ENCODE measurements at regions not wholly inside any gene's neighbourhood (a gene's known extent, or its start where the extent isn't known, plus 50 kb on each side); places are given as distances from the start of the nearest gene placed in this dataset.

DNA sequence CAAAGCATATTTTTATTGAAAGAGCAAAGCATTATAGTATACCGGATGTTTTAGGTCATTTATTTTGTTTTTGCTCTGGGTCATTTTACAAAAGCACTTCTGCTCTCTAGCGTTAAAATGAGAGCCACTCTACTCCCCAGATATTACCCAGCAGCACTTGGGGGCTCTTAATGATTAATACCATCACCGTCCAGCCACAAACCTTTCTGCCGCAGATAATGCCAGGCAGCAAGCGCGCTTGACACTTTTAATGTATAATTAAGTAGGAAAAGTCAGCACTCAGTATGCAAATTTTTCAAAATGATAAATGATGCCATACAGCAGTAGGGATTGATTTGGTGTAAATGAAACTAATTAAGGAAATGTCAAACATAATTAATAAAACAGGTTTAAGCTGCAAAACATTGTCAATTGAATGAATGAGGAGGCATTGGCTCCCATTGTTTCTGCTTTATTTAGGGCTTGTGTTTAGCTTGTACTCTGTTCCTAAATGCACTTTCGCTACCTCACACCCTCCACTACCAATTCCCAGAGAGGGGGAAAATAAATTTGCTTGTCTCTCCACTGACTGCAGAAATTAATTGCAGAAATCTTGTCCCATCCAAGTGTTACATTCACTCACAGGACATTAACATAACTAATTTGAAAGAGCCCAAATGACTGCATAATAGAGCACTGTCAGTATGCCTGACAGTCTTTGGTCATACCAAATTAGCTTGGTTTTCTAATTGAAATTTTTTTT is 358.8 kb upstream of the ARRDC3 start:
- DNase-seq, result no peak

DNA sequence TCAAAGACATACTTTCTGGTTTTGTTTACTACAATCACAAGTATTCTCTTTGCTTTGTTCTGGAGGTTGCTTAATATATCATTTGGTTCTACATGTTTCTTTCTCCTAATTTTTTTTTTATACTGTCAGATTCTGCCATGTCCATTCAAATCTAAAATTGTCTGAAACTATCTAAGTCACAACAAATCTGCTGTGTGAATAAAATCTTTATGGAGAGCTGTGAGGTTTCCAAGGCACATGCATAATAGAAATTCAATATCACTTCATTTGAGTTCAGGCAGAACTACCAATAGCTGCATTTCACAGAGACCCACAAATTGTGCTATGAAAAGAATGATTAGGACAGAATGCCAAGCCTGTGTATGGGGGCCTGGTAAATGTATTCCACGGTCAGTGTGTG is 346.9 kb upstream of the ARRDC3 start:
- DNase-seq, result no peak

DNA sequence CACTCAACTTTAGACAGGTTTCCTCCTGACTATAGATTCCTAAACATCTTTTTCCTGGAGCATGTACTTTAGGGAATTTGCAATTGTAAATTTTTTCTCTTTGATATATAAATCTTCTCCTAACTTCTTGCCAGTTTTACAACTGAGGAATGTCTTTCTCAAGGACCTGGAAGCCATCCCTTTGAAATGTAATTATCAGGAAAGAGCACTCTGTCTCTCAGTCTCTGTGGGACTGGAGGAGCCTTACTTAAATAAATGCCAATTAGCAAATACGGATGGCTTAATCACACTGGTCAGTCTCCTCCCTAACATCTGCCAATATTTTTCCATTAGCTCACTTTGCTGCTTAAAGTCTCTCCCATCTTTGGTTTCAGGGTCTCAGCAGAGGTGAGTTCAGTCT is 344.3 kb upstream of the ARRDC3 start:
- no peak for DNase-seq

DNA sequence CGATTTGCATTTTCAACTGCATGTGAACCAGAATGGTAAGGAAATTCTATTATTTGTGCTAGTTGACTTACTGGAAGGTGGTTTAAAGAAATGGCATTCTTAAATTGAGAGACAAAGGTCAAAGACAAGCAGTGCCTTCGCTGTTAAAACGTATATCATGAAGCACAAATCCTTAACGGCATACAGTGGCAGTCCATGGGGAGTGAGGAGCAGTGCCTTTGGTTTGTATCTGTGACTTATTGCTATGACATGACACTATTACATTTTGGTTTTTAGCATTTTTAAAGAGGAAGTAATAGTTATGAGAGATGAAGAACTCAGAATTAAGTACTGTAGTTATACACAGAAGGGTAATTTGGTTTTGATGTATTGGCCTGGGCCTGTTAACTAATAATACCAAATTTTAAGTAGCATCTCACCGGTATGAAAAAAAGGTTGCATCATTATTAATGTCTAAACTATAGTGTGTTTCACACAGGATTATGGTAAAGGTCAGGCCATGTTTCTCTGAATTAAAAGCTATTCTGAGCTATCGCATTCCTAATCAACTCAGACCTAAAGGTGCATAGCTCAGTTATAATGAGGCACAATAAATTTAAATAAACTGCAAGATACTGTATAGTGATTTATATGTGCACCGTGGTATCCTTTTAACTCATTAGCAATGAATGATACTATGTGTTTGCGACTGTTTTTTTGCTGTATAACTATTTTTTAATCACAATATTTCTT is 339.8 kb upstream of the ARRDC3 start:
- no peak for DNase-seq

DNA sequence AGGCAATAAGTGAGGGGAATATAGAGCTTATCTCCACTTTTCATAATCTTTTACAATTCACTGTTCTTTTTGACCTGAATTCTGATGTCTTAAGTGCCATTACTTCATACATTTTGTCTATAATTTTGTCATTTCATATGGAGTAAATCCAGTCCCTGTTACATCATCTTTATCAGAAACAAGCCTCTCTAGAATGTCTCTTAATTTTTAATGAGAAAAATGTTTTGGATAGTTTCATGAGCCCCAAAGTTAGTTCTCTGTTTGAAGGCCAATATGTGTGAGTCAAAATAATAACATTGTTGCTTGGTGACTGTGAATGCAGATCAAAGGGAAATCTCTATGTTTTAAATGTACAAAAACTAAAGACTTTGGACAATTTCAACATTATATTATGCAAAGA is 329.6 kb upstream of the ARRDC3 start:
- DNase-seq, result no peak

DNA sequence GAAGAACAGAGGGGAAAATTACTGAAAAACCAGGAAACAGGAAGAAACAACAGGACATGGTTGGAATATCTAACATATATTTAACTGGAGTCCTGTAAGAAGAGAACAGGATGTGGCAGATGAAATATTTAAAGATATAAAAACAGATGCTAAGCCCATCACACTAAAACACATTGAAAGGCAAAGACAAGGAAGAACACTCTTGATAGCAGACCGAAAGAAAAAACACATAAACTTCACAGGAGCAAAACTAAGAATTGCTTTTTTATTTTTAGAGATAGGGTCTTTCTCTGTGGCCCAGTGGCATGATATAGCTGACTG is 324.4 kb upstream of the ARRDC3 start:
- DNase-seq, result no peak

DNA sequence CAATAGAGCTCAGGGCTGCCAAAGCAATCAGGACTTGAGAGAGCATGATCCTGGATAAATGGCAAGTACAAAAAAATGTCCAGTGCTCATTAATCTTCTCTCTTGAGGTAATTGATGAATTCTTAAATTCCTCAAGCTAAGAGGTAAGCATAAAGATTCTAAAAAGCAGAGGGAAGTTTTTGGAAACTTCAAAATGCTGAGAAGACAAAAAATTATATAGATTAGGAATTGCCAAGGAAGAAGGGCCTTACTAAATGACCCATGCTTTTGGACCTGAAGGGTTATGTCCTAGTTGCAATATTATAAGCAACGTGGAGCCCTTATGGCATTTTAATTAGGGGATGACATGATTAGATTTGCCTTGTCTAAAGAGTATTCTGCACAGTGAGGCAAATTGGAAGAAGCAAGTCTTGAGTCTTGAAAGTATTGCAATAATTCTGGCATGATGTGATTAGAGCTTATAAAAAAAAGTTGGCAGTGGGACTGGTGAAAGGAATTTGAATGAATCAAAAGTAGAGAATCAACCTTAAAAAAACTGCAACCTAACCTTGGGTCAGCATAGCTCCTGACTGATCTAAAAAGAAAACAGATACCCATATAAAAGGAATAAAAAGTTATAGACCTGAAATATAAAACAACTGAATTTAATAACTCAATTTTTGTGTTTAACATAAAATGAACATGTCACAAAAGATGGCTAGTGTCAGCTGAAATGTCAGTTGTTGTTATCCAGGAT is 323.8 kb upstream of the ARRDC3 start:
- DNase-seq, result no peak

DNA sequence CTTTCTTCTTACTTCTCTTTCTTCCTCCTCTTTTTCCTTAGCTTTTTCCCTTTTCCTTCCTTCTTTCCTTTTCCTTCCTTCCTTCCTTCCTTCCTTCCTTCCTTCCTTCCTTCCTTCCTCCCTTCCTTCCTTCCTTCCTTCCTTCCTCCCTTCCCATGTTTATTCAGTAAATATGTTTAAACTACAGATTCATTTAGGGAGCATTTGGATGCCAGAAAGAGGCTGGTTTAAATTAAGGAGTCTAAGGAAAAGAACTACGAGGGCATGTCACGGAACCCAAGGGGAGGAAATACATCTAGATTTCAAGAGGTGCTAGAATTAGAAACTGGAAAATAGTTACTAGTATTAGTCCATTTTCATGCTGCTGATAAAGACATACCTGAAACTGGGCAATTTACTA is 320.0 kb upstream of the ARRDC3 start:
- no peak for DNase-seq

DNA sequence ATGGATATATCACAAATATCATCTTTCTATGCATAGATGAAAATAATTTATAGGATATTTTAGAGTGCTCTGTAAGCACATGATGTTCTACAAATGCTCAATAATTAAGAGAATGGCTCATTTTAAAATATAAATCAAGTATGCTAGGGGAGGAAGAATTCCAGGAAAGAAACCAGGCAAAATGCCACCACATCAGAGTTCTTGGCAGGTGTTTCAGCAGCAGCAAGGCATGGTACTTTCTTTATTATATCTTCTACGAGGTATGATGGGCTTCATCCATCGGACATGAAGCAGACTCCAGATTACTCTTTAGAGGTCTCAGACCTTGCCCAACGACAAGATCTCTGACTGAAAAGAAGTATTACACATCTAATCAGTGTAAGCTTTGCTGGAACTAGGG is 316.3 kb upstream of the ARRDC3 start:
- no peak for DNase-seq

DNA sequence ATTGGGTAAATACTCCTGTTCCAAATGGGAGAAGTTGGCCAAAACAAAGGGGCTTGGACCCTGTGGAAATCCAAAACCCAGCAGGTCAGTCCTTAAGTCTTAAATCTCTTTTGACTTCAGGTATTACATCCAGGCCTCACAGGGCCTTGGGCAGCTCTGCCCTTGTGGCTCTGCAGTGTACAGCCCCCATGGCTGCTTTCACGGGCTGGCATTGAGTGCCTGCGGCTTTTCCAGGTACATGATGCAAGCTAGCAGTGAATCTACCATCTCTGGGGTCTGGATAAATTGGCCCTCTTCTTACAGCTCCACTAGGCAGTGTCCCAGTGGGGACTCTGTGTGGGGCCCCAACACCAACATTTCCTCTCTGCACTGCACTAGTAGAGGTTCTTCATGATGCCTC is 308.5 kb upstream of the ARRDC3 start:
- no peak for DNase-seq

DNA sequence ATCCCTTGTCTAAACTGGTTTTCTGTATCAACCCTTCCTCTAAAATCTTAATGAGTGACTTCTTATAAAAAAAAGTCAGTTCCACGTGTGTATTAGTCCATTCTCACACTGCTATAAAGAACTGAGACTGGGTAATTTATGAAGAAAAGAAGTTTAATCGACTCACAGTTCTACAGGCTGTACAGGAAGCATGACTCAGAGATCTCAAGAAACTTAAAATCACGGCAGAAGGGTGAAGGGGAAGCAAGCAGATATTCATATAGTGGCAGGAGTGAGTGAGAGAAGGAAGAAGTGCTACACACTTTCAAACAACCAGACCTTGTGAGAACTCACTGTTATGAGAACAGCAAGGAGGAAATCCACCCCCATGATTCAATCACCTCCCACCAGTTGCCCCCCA is 307.8 kb upstream of the ARRDC3 start:
- no peak for DNase-seq

DNA sequence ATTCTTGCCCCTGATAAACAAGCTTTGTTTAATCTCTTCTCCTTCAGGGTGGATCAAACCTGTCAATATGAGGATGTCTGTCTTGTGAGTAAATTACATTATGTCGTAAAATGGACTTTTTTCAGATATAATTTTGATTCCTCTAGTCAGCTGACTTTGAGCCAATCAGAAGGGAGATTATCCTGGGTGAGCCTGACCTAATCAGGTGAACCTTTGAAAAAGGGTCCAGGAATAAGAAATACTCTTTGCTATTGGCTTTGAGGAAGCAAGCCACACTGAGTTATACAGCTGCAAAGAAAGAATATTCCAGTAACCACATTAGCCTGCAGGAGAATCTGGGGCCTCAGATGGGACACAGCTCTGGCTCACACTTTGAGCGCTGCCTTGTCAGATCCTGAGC is 304.3 kb upstream of the ARRDC3 start:
- no peak for DNase-seq

DNA sequence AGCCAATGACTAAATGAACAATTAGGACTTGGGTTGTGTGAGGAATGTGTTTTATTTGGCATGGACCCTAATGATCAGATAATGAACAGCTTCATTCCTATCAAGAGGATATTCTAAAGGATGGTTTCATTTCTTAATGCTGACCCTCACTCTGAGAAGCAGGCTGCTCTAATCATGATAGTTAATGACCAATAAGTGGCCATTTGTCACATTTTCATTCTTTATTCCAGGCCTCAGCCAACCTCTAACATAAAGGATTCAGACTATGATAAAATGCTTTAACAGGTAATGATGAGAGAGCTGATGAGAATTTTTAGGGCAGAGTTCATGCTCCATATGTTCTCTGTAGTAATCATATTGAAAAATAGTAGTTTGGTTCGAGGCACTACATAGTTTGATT is 301.5 kb upstream of the ARRDC3 start:
- no peak for DNase-seq

DNA sequence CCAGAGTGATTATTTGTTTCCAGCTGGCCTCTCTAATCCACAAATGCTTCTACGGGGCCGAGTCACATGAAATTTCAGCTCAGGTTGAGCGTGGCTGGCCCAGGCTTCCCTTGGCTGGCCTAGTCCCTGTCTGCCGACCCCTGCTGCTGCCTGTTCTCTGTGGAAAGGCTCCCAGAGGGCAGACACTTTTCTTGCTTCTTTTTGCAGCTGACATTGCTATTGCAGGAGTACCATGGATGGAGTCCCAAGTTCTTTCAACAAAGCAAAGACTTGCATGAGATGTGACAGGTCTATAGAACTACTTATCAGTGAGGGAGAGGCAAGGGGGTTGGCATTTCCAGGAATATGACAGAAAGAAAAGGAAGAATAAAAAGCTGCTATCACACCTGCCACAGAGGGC is 287.4 kb upstream of the ARRDC3 start:
- no peak for DNase-seq

DNA sequence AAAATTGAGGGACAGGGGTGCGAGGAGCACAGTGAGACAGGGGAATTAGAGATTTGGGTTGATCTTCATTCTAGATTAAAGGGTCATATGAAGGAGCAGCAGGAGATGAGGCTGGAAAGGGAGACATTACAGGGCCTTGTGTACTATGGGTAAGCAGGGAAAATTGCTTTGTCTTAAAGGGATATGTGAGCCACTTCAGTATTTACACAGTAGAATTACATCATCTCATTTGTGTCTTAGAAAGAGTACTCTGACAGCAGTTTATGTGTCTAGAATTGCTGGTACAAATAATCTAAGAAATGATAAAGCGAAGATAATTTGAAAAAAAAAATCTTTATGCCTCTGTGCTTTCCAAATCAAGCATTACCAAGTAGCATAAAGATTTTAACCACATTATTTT is 287.0 kb upstream of the ARRDC3 start:
- DNase-seq, result no peak

DNA sequence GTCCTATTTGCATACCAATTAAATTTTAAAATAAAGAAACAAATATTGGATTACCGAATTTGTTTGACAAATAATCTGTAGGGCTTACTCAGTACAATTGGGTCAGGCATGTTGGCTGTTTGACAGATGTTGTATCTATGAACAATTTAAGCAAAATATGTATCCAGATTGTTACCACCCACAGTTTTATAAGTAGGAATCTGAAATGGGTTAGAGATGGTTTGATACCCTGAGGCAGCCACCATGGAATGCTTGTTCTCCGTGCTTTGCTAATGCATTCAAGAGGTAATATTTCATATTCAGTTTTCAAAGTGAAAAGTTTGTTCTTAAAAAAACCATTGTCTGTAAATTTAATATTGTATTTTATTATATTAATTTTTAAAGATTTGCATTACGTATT is 285.1 kb upstream of the ARRDC3 start:
- no peak for DNase-seq

DNA sequence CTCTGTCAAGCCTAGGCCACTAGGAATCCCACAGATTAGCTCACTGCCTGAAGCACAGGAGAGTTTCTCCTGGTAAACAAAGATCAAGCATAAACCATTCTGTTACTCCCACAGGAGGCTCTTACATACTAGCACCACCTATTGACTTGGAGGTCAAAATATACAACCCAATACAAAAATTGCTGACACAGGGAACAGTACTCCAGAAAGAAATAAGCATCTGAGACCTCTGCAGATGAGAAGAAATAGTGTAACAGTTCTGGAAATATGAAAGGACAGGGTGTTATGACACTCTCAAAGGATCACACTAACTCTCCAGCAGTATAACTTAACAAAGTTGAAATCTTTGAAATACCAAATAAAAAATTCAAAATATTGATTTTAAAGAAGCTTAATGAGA is 269.6 kb upstream of the ARRDC3 start:
- DNase-seq, result no peak

DNA sequence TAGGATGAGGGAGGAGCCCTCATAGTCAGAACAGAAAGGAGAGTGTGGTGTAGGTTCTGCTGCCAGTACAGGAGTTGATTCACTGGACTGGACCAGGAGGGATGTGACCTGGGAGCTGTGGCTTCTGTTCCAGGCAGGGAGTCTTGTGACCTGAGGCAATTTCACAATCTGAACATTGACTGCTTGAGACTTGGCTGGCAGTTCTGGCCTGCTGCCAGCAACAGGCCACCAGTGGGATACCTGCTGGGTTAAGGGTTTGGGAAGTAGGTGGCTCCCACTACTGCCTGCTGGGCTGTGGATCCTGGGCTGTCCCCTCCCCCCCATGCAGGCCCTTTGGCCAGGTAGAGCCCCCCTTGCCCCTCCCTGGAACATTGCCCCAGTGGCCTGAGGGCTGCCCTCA is 268.6 kb upstream of the ARRDC3 start:
- DNase-seq, result no peak

DNA sequence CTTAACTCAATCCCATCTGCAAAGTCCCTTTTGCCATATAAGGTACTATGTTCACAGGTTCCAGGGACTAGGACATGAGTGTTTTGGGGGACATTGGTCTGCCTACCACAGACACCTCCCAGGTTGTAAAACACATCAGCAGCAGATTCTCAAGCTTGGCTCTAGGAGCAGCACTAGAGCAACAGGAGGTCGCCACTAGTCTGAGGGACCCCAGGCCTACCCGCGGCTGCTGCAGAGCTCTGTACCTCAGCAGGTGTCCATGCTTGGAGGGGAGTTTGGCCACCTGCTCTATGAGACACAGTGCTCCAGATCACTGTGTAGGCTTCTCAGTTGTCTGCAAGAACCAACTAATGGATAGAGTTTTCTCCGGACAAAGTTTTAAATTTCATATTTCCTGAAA is 262.2 kb upstream of the ARRDC3 start:
- no peak for DNase-seq

DNA sequence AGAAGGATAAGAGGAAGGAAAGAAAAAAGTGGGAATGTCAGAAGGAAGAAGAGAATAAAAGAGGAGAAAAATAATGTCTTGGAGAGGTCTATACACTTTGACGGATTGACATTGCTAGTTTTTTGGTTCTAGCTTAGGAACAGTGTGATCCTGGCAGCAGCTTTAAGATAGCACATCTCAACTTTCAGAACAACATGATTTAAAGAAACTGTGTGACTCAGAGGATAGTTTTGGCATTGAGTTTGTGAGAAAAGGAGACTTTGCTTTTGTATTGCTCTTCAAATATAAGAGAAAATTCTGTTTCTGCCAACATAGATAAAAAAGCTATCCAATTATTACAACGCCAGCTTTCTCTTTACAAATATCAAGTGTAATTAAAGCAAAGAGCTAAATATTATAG is 260.7 kb upstream of the ARRDC3 start:
- no peak for DNase-seq

DNA sequence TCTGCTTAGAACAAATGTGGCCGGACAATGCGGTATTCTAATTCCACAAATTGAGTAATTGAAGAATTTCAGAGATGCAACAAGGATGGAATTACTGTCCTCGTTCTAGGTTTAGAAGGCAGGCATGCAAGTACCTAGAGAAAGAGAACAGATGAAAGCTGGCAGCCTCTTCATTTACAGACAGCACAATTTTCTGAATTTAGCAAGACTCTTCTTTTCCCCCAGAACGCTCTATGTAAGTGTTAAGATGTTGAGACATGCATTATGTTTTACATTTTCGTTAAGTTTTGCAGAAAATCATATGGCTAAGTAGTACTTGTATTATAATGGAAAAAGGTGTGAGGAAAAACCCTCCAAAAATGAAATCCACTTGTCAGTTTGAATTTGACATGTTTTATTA is 259.5 kb upstream of the ARRDC3 start:
- no peak for DNase-seq

DNA sequence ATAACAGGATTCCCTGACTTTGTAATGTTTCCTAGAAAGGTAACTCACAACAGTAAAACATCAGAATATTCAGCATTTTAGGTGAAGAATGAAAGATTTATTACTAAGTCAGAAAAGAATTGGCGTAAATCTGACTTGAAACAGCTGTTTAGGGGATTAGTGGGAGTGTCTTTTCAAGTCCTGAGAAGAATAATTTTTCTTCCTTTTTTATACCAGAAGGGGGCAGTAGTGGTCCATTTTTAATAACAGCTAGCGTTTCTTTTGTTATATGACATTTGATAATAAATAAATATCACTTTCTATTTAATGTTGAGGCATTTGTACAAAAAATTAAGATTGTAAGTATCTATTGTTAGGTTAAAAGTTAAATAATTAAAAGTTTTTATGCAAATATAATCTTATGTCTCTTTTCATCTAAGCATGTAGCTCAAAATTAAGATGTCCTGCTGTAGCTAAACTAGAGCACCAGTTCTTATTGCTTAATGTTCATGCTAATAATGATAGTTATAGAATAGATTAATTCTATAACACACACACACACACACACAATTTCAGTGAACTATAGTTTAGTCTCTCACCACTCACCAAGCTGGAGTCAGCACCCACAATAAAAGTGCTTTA is 258.7 kb upstream of the ARRDC3 start:
- no peak for DNase-seq

DNA sequence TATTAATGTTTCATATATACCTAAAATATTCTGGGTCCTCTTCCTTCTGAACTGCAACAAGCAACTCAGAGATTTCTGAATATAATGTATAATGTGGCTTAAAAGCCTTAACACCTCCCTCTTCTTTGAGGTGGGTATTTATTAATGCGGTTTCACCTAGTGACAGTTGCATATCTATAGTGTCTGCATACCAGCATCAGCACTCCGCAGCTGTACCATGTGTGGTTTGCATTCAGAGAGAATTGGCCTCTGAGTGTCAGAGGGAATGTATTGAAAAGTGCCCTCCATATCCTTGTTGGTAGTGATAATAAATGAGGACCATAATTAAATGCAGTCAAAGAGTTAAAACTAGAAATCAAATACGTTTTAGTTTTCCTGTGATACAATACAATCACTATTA is 256.6 kb upstream of the ARRDC3 start:
- no peak for DNase-seq

DNA sequence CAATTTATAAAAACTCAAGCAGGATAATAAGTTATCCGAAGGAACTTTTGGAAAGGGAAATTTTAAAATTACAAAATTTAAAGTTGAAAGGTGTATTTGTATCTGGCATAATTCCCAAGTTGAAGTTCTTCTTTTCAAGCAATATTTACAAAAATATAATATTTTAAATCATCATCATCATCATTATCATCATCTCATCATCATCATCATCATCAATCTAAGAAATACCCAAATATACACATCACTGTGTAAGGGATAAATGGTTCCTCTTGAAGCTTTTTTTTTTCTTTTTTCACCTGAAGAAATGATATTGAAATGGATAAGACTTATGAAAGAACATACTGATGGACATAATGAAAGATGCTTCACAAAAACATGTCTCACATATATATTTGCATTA is 254.9 kb upstream of the ARRDC3 start:
- no peak for DNase-seq

Measured in right hindlimb (tissue), 1 donor.